HG03565 (cell line): ENCODE measurements at regions not wholly inside any gene's neighbourhood (a gene's known extent, or its start where the extent isn't known, plus 50 kb on each side); places are given as distances from the start of the nearest gene placed in this dataset.

Experiments used
- ATAC-seq: cut with Tn5 transposase; IDR thresholded peaks from one replicate; pipeline ENCODE4 v1.9.1; 2021; ENCODE audit warnings: mild to moderate bottlenecking, moderate library complexity; ENCODE audit not compliant: unreplicated experiment

DNA sequence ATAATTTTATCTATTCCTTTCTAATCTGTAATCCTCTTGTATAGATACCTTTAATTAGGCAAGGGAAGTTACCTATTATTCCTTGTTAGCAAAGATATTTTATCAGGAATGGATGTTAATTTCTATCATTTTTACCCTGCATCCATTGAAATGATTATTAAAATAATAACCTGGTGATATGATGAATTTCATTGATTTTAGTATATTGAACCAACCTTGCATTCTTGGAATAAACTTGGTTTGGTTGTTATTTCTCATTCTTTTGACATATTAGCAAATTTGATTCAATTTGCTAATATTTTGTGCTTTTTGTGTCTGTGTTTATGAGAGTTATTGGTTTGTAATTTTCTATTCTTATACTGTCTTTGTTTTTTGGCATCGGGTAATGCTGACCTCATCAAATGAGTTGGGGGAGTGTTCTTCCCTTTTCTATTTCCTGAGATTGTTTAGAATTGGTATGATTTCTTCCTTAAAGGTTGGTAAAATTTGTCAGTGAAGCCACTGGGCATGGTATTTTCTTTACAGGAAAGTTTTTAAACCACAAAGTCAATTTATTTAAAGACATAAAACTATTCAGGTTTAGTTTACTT is 250.4 kb upstream of the PMFBP1 start:
- no peak for ATAC-seq

- ATAC-seq, result no peak
Observed at GRCh38 chr16:72419638-72420037, 247.7 kb upstream of the PMFBP1 start.

GRCh38 chr16:72415379-72415778 is 243.4 kb upstream of the PMFBP1 start:
- ATAC-seq, result no peak

GRCh38 chr16:72410492-72410891 is 238.5 kb upstream of the PMFBP1 start:
- ATAC-seq, result no peak

- no peak for ATAC-seq
Observed at GRCh38 chr16:72409423-72409822, 237.5 kb upstream of the PMFBP1 start.

DNA sequence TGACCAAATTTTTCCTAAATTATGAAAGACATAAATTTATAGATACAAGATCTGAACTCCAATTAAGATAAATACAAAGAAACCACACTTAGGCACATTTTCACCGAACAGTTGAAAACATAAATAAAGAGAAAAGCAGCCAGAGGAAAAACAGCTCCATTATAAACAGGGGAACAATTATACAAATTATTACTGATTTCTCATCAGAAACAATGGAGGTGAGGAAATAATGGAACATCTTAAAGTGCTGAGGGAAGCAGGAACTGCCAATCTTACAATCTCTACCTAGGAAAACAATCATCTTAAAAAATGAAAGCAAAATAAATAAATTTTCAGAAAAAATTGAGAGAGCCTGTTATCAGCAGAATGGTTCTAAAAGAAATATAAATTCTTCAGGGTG is 234.4 kb upstream of the PMFBP1 start:
- no peak for ATAC-seq

DNA sequence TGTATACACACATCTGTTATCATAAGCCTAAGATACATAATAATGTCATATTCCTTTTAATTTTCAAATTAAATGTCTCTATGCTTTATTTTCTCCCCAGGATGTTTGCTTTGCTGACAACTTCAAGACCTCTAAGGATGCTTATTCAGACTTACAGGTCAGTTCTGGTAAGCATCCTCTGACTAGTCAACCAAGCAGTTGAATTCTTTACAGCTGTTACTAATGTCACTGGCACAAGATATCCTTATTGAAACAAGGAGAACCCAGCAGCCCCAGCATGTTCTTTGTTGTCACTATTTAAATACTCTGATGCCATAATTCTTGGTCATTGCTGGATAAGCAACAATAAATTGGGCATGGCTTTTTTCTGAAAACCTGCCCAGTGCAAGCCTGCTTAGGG is 232.3 kb upstream of the PMFBP1 start:
- no peak for ATAC-seq

DNA sequence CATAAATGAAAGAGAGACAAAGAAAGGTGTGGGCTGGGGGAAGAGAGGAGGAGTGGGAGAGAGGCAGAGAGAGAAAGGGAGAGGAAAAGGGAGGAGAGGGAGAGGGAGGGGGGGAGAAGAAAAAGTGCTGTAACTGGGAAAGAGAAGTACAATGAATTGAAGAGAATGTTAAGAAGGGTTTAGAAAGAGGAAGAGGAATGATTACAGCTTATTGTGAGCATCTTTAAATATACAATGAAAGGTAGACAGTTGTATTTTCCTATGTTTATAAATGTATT is 229.1 kb upstream of the PMFBP1 start:
- no peak for ATAC-seq

GRCh38 chr16:72400257-72401083 is 228.5 kb upstream of the PMFBP1 start:
- ATAC-seq, result no peak

GRCh38 chr16:72399811-72400210 is 227.9 kb upstream of the PMFBP1 start:
- no peak for ATAC-seq

DNA sequence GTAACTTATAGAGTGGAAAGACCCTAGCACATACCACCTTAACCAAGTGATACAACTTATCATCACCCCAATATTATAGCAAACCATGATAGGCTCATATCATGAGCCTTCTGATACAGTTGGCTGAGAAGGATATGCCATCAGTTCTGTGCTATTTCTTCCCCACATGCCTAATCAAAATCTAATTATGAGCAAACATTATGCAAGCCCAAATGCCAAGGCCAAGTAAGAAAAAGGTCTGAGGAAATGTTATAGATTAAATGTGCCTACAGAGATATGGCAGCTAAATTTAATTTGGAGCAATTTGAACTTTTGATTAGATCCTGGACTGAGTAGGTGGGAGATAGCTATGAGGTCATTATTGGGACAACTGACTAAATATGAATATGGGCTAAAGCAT is 225.9 kb upstream of the PMFBP1 start:
- no peak for ATAC-seq

- no peak for ATAC-seq
Observed at GRCh38 chr16:72394526-72394925, 222.6 kb upstream of the PMFBP1 start.

GRCh38 chr16:72389791-72390190 is 217.8 kb upstream of the PMFBP1 start:
- ATAC-seq, result no peak

- ATAC-seq, result no peak
Observed at GRCh38 chr16:72388007-72388406, 216.1 kb upstream of the PMFBP1 start.

DNA sequence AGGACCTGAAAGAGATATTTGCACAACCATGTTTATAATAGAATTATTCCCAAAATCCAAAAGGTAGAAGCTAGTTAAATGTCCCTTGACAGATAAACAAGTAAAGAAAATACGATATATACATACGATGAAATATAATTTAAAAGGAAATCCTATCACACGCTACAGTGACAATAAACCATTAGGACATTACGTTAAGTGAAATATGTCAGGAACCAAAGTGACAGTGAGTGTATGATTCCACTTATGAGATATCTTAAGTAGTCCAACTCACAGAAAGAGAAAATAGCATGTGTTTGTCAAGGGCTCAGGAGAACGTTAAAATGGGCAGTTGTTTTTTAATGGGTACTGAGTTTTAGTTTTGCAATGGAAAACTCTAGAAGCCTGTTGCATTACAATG is 212.7 kb upstream of the PMFBP1 start:
- ATAC-seq, result no peak

- no peak for ATAC-seq
Observed at GRCh38 chr16:72380283-72380682, 208.3 kb upstream of the PMFBP1 start.

- ATAC-seq, result no peak
Observed at GRCh38 chr16:72373201-72373600, 201.2 kb upstream of the PMFBP1 start.

DNA sequence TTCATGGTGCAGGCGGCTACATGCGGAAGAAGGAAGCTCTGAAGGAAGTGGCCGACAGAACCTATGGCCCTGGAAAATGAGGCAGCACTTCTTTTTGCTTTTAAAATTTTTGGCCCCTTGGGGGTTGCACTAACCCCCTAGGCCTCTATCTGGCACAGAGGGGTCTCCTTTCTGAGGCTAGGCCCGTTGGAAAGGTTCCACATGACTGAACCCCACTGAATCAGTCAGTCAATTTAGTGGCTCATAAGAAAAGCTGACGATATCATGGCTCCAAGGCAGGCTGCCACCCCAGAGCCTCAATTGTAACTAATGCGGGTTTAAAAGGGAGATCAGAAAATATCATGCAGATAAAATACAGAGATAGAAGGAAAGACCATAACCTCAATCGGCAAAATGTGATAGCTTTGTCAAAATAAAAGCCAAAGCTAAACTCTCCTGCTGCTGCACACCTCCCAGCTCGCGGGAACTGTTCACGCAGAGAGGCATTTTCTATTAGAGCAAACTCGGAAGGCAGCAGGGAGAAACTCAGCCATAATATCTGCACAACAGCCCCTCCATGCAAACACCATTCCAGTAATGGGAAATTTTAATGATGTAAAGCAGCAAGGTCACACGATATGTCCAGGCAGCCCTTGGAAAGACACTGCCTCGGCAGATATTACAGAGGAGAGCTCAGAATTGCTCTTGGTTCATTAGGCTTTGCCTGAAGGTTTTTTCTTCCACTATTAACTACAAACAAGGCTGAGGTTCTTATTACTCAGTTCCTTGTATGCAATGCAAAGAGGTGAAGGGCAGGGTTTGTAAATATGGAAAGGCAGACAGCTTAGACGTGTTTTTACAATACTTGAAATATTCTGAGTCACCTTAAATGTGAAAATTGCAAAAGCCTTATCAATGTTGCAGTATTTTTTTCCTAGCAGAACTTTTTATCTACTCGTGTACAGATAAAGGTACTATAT is 200.4 kb upstream of the PMFBP1 start:
- no peak for ATAC-seq

DNA sequence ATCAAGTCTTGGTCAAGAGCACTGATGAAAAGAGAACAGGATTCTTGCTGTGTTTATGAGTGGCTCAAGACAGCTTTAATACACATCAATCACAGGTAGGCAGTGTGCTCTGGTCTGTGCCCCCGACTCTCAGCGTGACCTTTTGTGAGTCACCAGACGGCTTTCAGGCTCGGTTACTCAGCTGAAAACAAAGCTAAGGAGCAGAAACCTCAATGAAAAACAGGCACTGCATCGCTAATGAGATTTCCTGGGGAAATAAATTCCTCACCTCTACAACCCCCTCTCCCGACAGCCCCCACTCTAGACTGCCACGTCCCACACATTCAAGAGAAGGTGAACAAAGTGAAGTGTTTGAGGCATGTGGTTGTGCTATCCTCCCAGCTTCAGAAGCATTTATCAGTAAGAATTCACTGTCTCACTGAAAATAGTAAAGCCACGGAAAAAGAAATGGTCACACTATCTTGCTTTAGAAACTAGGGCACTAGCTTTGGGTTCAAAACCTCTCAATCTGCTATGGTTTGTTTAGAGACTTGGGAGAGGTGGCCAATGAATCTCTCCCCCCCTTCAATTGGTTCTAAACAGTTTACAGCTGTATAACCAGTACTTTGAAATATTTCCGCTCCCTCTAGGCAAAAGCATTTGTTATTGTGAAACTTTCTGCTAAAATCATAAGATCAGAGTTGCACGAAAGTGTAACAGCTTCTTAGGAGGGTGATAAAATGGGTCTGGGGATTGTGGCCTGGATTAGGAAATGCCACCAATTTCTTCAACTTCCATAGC is 199.5 kb upstream of the PMFBP1 start:
- no peak for ATAC-seq

DNA sequence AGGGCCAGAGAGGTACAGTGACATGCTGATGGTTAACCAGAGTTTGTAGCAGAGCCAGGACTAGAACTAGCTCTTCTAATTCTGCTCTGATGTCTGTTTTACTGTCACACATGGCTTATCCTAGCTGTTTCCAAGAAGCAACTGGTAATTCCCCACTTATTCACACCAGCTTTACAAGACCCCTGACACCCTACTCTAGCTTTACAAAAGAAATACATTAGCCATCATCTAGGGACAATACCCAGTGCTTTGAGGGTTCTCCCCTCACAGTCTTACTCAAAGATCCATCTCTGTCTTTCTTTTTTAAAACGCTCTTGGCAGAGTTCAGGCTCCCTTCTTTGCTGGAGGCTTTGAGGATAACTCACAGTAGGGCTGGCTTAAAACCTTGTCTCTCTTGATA is 197.3 kb upstream of the PMFBP1 start:
- ATAC-seq, result no peak

- ATAC-seq, result no peak
Observed at GRCh38 chr16:72367851-72368250, 195.9 kb upstream of the PMFBP1 start.
